ENCODE measurements at regions not wholly inside any gene's neighbourhood (a gene's known extent, or its start where the extent isn't known, plus 50 kb on each side); places are given as distances from the start of the nearest gene placed in this dataset.

GRCh38 chr3:79986338-79986737, 218.5 kb upstream of the ROBO1 start:
- TF ChIP-seq CTCF (conservative IDR thresholded peaks at IDR 0.05) = no peak
- no peak for TF ChIP-seq ZFX (IDR thresholded peaks at IDR 0.05)
